ENCODE measurements at regions not wholly inside any gene's neighbourhood (a gene's known extent, or its start where the extent isn't known, plus 50 kb on each side); places are given as distances from the start of the nearest gene placed in this dataset.
"Not testable (repeated sequence)": the region's sequence is repeated elsewhere in the genome, so short reads cannot be mapped to it uniquely, and the experiment has no call there.

- no peaks in the 10 kb centered on the region for H3K36me3 Mint-ChIP-seq
- peaks cover 65% of the 10 kb centered on the region for H3K27me3 Mint-ChIP-seq
- ATAC-seq, result no peak
- no peak overlapping the region for H3K4me3 Mint-ChIP-seq
- H3K27ac Mint-ChIP-seq, result no peak overlapping the region
- no peaks in the 10 kb centered on the region for H3K9me3 Mint-ChIP-seq
- H3K4me1 Mint-ChIP-seq, result no peaks in the 10 kb centered on the region
Measured at GRCh38 chr11:67776852-67777520, 102.6 kb upstream of the ALDH3B2 start.

- not testable (repeated sequence) for H3K4me3 Mint-ChIP-seq, H3K36me3 Mint-ChIP-seq, H3K9me3 Mint-ChIP-seq, H3K27ac Mint-ChIP-seq, H3K4me1 Mint-ChIP-seq, ATAC-seq
- peaks cover 49% of the 10 kb centered on the region for H3K27me3 Mint-ChIP-seq
Measured at GRCh38 chr11:67774175-67774574, 99.8 kb upstream of the ALDH3B2 start.

GRCh38 chr11:67768001-67768730, 93.7 kb upstream of the ALDH3B2 start:
- H3K4me3 Mint-ChIP-seq, H3K27ac Mint-ChIP-seq, ATAC-seq, H3K9me3 Mint-ChIP-seq, H3K4me1 Mint-ChIP-seq, H3K36me3 Mint-ChIP-seq: not testable (repeated sequence)
- H3K27me3 Mint-ChIP-seq, result peaks cover 31% of the 10 kb centered on the region

GRCh38 chr11:67761211-67761610, 86.8 kb upstream of the ALDH3B2 start:
- H3K36me3 Mint-ChIP-seq, H3K4me1 Mint-ChIP-seq, ATAC-seq, H3K27ac Mint-ChIP-seq, H3K4me3 Mint-ChIP-seq, H3K9me3 Mint-ChIP-seq: not testable (repeated sequence)
- peaks cover 13% of the 10 kb centered on the region for H3K27me3 Mint-ChIP-seq

- H3K36me3 Mint-ChIP-seq, H3K4me3 Mint-ChIP-seq, H3K27me3 Mint-ChIP-seq: not testable (repeated sequence)
Measured at GRCh38 chr11:67759321-67759720, 84.9 kb upstream of the ALDH3B2 start.

GRCh38 chr11:67758467-67758866, 84.0 kb upstream of the ALDH3B2 start:
- H3K4me3 Mint-ChIP-seq, H3K27me3 Mint-ChIP-seq, ATAC-seq, H3K4me1 Mint-ChIP-seq, H3K36me3 Mint-ChIP-seq, H3K9me3 Mint-ChIP-seq, H3K27ac Mint-ChIP-seq: not testable (repeated sequence)

More at GRCh38 chr11:67759321-67759720, 84.9 kb upstream of the ALDH3B2 start:
- H3K4me1 Mint-ChIP-seq, ATAC-seq, H3K9me3 Mint-ChIP-seq, H3K27ac Mint-ChIP-seq: not testable (repeated sequence)

GRCh38 chr11:67758009-67758408, 83.6 kb upstream of the ALDH3B2 start:
- ATAC-seq, H3K9me3 Mint-ChIP-seq: not testable (repeated sequence)

GRCh38 chr11:67753820-67754219, 79.4 kb upstream of the ALDH3B2 start:
- H3K4me1 Mint-ChIP-seq, H3K9me3 Mint-ChIP-seq, H3K4me3 Mint-ChIP-seq, H3K27me3 Mint-ChIP-seq, H3K36me3 Mint-ChIP-seq, ATAC-seq, H3K27ac Mint-ChIP-seq: not testable (repeated sequence)

More at GRCh38 chr11:67758009-67758408, 83.6 kb upstream of the ALDH3B2 start:
- H3K27me3 Mint-ChIP-seq, H3K36me3 Mint-ChIP-seq, H3K27ac Mint-ChIP-seq, H3K4me3 Mint-ChIP-seq, H3K4me1 Mint-ChIP-seq: not testable (repeated sequence)

- Mint-ChIP-seq H3K36me3 (no peaks in the 10 kb centered on the region), H3K4me1 (peaks cover 13% of the 10 kb centered on the region), H3K9me3 (peaks cover 4% of the 10 kb centered on the region), H3K27ac (no peak overlapping the region), H3K4me3 (no peak overlapping the region), H3K27me3 (peaks cover 24% of the 10 kb centered on the region)
- ATAC-seq, result no peak
Measured at GRCh38 chr11:67745181-67745726, 70.8 kb upstream of the ALDH3B2 start.

- peaks cover 17% of the 10 kb centered on the region for H3K27me3 Mint-ChIP-seq
- not testable (repeated sequence) for H3K9me3 Mint-ChIP-seq, H3K36me3 Mint-ChIP-seq, H3K4me3 Mint-ChIP-seq, ATAC-seq, H3K27ac Mint-ChIP-seq
- peaks cover 13% of the 10 kb centered on the region for H3K4me1 Mint-ChIP-seq
Measured at GRCh38 chr11:67744231-67744630, 69.8 kb upstream of the ALDH3B2 start.

GRCh38 chr11:67738231-67738630, 63.8 kb upstream of the ALDH3B2 start:
- H3K27ac Mint-ChIP-seq, H3K4me1 Mint-ChIP-seq, H3K4me3 Mint-ChIP-seq, H3K9me3 Mint-ChIP-seq, H3K36me3 Mint-ChIP-seq, ATAC-seq: not testable (repeated sequence)
- peaks cover 42% of the 10 kb centered on the region for H3K27me3 Mint-ChIP-seq

- not testable (repeated sequence) for H3K27ac Mint-ChIP-seq, ATAC-seq, H3K4me3 Mint-ChIP-seq, H3K9me3 Mint-ChIP-seq, H3K4me1 Mint-ChIP-seq, H3K36me3 Mint-ChIP-seq
- peaks cover 45% of the 10 kb centered on the region for H3K27me3 Mint-ChIP-seq
Measured at GRCh38 chr11:67737562-67738080, 63.2 kb upstream of the ALDH3B2 start.

GRCh38 chr11:67732045-67732787, 57.8 kb upstream of the ALDH3B2 start:
- no peak for ATAC-seq
- H3K4me1 Mint-ChIP-seq, result peaks cover 17% of the 10 kb centered on the region
- H3K27me3 Mint-ChIP-seq, result peaks cover 43% of the 10 kb centered on the region
- no peaks in the 10 kb centered on the region for H3K36me3 Mint-ChIP-seq
- no peaks in the 10 kb centered on the region for H3K9me3 Mint-ChIP-seq
- no peak overlapping the region for H3K27ac Mint-ChIP-seq
- H3K4me3 Mint-ChIP-seq, result peak overlapping the region; percentile 62

GRCh38 chr11:67731583-67731982, 57.2 kb upstream of the ALDH3B2 start:
- no peaks in the 10 kb centered on the region for H3K36me3 Mint-ChIP-seq
- ATAC-seq, result no peak

GRCh38 chr11:67728163-67728571, 53.7 kb upstream of the ALDH3B2 start:
- ATAC-seq, H3K36me3 Mint-ChIP-seq, H3K27ac Mint-ChIP-seq, H3K4me3 Mint-ChIP-seq, H3K9me3 Mint-ChIP-seq: not testable (repeated sequence)
- Mint-ChIP-seq H3K27me3 (peaks cover 23% of the 10 kb centered on the region), H3K4me1 (peaks cover 21% of the 10 kb centered on the region)

More at GRCh38 chr11:67731583-67731982, 57.2 kb upstream of the ALDH3B2 start:
- H3K4me1 Mint-ChIP-seq, result peaks cover 21% of the 10 kb centered on the region
- H3K27me3 Mint-ChIP-seq, result peaks cover 38% of the 10 kb centered on the region
- no peak overlapping the region for H3K27ac Mint-ChIP-seq
- H3K9me3 Mint-ChIP-seq, result no peaks in the 10 kb centered on the region
- H3K4me3 Mint-ChIP-seq, result peak overlapping the region; percentile 62

Data from stimulated activated memory B cell treated with anti-CD40 and anti-IgM and Interleukin-4, amounts not matched to agents 10 μg/mL and 1 μg/mL and 100 μg/mL, for 72 hours (primary cell).